ENCODE measurements at regions not wholly inside any gene's neighbourhood (a gene's known extent, or its start where the extent isn't known, plus 50 kb on each side); places are given as distances from the start of the nearest gene placed in this dataset.

DNA sequence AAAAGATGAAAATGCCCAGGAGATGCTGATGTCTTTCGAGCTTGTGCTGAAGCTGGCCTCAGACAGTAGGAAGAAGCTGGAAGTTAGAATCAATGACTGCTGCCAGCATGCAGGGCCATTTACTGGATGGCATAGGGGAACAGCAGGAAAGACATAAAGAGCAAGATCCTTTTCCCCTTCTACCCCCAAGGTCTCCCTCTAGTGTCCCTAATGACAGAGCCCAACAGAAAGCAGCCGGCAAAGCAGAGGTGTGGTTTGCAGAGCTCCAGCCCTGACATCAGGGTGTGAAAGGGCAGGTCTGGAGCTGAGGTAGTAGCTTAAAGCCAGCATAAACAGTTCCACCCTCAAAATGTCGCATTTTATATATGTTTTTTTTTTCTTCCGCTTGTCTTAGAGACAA lies 1560.7 kb upstream of the TMEM132C start:
- TF ChIP-seq POLR2AphosphoS5 (IDR thresholded peaks at IDR 0.05), result no peak
- TF ChIP-seq POLR2A (IDR thresholded peaks at IDR 0.05; ENCODE audit: low read depth), result no peak
- TF ChIP-seq, protein P1, sequence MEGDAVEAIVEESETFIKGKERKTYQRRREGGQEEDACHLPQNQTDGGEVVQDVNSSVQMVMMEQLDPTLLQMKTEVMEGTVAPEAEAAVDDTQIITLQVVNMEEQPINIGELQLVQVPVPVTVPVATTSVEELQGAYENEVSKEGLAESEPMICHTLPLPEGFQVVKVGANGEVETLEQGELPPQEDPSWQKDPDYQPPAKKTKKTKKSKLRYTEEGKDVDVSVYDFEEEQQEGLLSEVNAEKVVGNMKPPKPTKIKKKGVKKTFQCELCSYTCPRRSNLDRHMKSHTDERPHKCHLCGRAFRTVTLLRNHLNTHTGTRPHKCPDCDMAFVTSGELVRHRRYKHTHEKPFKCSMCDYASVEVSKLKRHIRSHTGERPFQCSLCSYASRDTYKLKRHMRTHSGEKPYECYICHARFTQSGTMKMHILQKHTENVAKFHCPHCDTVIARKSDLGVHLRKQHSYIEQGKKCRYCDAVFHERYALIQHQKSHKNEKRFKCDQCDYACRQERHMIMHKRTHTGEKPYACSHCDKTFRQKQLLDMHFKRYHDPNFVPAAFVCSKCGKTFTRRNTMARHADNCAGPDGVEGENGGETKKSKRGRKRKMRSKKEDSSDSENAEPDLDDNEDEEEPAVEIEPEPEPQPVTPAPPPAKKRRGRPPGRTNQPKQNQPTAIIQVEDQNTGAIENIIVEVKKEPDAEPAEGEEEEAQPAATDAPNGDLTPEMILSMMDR (IDR thresholded peaks at IDR 0.05), result no peak
- no peak for TF ChIP-seq EP300 (IDR thresholded peaks at IDR 0.05)
